Mesodermal cell (in vitro differentiated cells): ENCODE measurements at regions not wholly inside any gene's neighbourhood (a gene's known extent, or its start where the extent isn't known, plus 50 kb on each side); places are given as distances from the start of the nearest gene placed in this dataset.

Experiments
- H3K27ac ChIP-seq: 2 replicates; pipeline ENCODE4 v1.7.0; 2013; ENCODE audit warnings: mild to moderate bottlenecking, low read depth, low read length, moderate library complexity; ENCODE audit not compliant: severe bottlenecking
- H3K36me3 ChIP-seq: 2 replicates; pipeline ENCODE4 v1.7.1; 2013; ENCODE audit warnings: mild to moderate bottlenecking, low read length, moderate library complexity; ENCODE audit not compliant: control insufficient read depth, insufficient read depth
- H3K4me1 ChIP-seq: one replicate; pipeline ENCODE4 v1.7.1; 2013; ENCODE audit warnings: mild to moderate bottlenecking, low read length; ENCODE audit not compliant: insufficient read depth, control insufficient read depth, poor library complexity, severe bottlenecking
- H3K4me3 ChIP-seq: 2 replicates; pipeline ENCODE4 v1.7.0; 2013; ENCODE audit warnings: low read length, control low read depth, mild to moderate bottlenecking; ENCODE audit not compliant: insufficient read depth, poor library complexity, severe bottlenecking; ENCODE audit errors: extremely low read depth
- H3K9me3 ChIP-seq: 2 replicates; pipeline ENCODE4 v1.7.1; 2013; ENCODE audit warnings: mild to moderate bottlenecking, low read length, moderate library complexity; ENCODE audit not compliant: control insufficient read depth
- WGBS, 2 experiments: methylation state at CpG; one replicate each; pipeline ENCODE4 v1.1.5; 2013; ENCODE audit warnings: missing lambda C conversion rate in 2 of 2; ENCODE audit not compliant: insufficient coverage in 2 of 2; 5-methylcytosine and 5-hydroxymethylcytosine counted together

- WGBS, 2 experiments = 89 to 100% methylated on average over 2 to 3 of the region's 8 CpGs
- Histone ChIP-seq H3K9me3 (no peaks in the 10 kb centered on the region), H3K4me3 (no peak overlapping the region), H3K27ac (no peak overlapping the region), H3K36me3 (no peaks in the 10 kb centered on the region), H3K4me1 (peaks cover 10% of the 10 kb centered on the region)
These were observed 136.7 kb upstream of the MOCS2 start for GRCh38 chr5:53246042-53246836.

- no peaks in the 10 kb centered on the region for H3K9me3 ChIP-seq
- H3K36me3 ChIP-seq = no peaks in the 10 kb centered on the region
- no peak overlapping the region for H3K27ac ChIP-seq
- H3K4me3 ChIP-seq = no peak overlapping the region
- peaks cover 10% of the 10 kb centered on the region for H3K4me1 ChIP-seq
- WGBS, 2 experiments = 86 to 93% methylated on average over 2 to 4 of the region's 4 CpGs
These were observed 140.1 kb upstream of the MOCS2 start for GRCh38 chr5:53249529-53250200.

GRCh38 chr5:53250201-53250550, 140.6 kb upstream of the MOCS2 start:
- WGBS, 2 experiments = 95 to 100% methylated on average over 2 of the region's 2 CpGs
- Histone ChIP-seq H3K4me1 (peaks cover 10% of the 10 kb centered on the region), H3K27ac (no peak overlapping the region), H3K9me3 (no peaks in the 10 kb centered on the region), H3K4me3 (no peak overlapping the region), H3K36me3 (no peaks in the 10 kb centered on the region)

GRCh38 chr5:53253421-53253871, 143.9 kb upstream of the MOCS2 start:
- H3K4me1 ChIP-seq = peaks cover 6% of the 10 kb centered on the region
- no peaks in the 10 kb centered on the region for H3K36me3 ChIP-seq
- H3K4me3 ChIP-seq = no peak overlapping the region
- no peak overlapping the region for H3K27ac ChIP-seq
- H3K9me3 ChIP-seq = no peaks in the 10 kb centered on the region
- 100% methylated on average over 1 of the region's 2 CpGs for WGBS, 2 experiments

- H3K36me3 ChIP-seq = no peaks in the 10 kb centered on the region
- H3K27ac ChIP-seq = no peak overlapping the region
- WGBS, 2 experiments = 85 to 90% methylated on average over 3 to 4 of the region's 5 CpGs
- no peak overlapping the region for H3K4me3 ChIP-seq
- H3K4me1 ChIP-seq = no peaks in the 10 kb centered on the region
- no peaks in the 10 kb centered on the region for H3K9me3 ChIP-seq
These were observed 147.2 kb upstream of the MOCS2 start for GRCh38 chr5:53256746-53257145.

- whole genome bisulfite sequencing, 2 experiments = no CpG with 5 or more reads among the region's 2 CpGs
- no peaks in the 10 kb centered on the region for H3K4me1 ChIP-seq
- H3K4me3 ChIP-seq = no peak overlapping the region
- no peaks in the 10 kb centered on the region for H3K36me3 ChIP-seq
- no peak overlapping the region for H3K27ac ChIP-seq
- no peaks in the 10 kb centered on the region for H3K9me3 ChIP-seq
These were observed 148.3 kb upstream of the MOCS2 start for GRCh38 chr5:53257806-53258373.

- H3K4me1 ChIP-seq = no peaks in the 10 kb centered on the region
- WGBS, 2 experiments = 100% methylated on average over 1 of the region's 1 CpG
- H3K27ac ChIP-seq = no peak overlapping the region
- no peaks in the 10 kb centered on the region for H3K9me3 ChIP-seq
- no peak overlapping the region for H3K4me3 ChIP-seq
- H3K36me3 ChIP-seq = no peaks in the 10 kb centered on the region
These were observed 149.6 kb upstream of the MOCS2 start for GRCh38 chr5:53259176-53259575.

GRCh38 chr5:53260446-53260845, 150.9 kb upstream of the MOCS2 start:
- Histone ChIP-seq H3K27ac (no peak overlapping the region), H3K36me3 (no peaks in the 10 kb centered on the region), H3K9me3 (no peaks in the 10 kb centered on the region), H3K4me3 (no peak overlapping the region), H3K4me1 (no peaks in the 10 kb centered on the region)
- 100% methylated on average over 1 of the region's 1 CpG; no CpG with 5 or more reads in 1 of the 2 experiments for WGBS, 2 experiments

- H3K36me3 ChIP-seq = no peaks in the 10 kb centered on the region
- WGBS, 2 experiments = 80 to 86% methylated on average over 1 of the region's 3 CpGs
- H3K9me3 ChIP-seq = no peaks in the 10 kb centered on the region
- no peaks in the 10 kb centered on the region for H3K4me1 ChIP-seq
- no peak overlapping the region for H3K4me3 ChIP-seq
- no peak overlapping the region for H3K27ac ChIP-seq
These were observed 151.7 kb upstream of the MOCS2 start for GRCh38 chr5:53261245-53261644.

- no peaks in the 10 kb centered on the region for H3K36me3 ChIP-seq
- no peaks in the 10 kb centered on the region for H3K9me3 ChIP-seq
- WGBS, 2 experiments = 81% methylated on average over 3 of the region's 4 CpGs; no CpG with 5 or more reads in 1 of the 2 experiments
- no peak overlapping the region for H3K4me3 ChIP-seq
- no peak overlapping the region for H3K27ac ChIP-seq
- H3K4me1 ChIP-seq = no peaks in the 10 kb centered on the region
These were observed 152.9 kb upstream of the MOCS2 start for GRCh38 chr5:53262348-53262970.
